ENCODE measurements at regions not wholly inside any gene's neighbourhood (a gene's known extent, or its start where the extent isn't known, plus 50 kb on each side); places are given as distances from the start of the nearest gene placed in this dataset.

DNA sequence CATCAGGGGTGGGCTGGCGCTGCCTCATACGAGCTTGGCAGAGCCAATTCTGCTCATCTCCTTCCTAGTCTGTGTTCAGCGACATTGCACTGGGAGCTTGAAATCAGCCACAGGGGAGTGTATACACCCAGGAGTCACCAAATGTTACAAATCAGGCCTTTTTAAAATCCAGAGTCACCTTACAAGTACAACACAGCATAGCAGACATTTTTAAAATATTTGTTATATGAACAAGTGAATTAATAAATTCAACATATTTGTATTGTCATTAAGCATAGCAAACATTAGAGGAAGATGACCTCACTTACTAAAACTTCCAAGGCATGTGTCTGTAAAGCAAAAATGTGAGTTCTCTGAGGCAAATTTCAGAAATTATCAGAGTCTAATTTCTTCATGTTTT is 210.0 kb downstream of the HLX start:
- no peak for TF ChIP-seq EP300 (IDR thresholded peaks at IDR 0.05)
- TF ChIP-seq POLR2AphosphoS5 (IDR thresholded peaks at IDR 0.05) = no peak
- TF ChIP-seq, protein P1, sequence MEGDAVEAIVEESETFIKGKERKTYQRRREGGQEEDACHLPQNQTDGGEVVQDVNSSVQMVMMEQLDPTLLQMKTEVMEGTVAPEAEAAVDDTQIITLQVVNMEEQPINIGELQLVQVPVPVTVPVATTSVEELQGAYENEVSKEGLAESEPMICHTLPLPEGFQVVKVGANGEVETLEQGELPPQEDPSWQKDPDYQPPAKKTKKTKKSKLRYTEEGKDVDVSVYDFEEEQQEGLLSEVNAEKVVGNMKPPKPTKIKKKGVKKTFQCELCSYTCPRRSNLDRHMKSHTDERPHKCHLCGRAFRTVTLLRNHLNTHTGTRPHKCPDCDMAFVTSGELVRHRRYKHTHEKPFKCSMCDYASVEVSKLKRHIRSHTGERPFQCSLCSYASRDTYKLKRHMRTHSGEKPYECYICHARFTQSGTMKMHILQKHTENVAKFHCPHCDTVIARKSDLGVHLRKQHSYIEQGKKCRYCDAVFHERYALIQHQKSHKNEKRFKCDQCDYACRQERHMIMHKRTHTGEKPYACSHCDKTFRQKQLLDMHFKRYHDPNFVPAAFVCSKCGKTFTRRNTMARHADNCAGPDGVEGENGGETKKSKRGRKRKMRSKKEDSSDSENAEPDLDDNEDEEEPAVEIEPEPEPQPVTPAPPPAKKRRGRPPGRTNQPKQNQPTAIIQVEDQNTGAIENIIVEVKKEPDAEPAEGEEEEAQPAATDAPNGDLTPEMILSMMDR (IDR thresholded peaks at IDR 0.05) = no peak
- no peak for TF ChIP-seq POLR2A (IDR thresholded peaks at IDR 0.05)

All from upper lobe of left lung (tissue), 4 donors.